Omental fat pad (tissue), 3 donors: ENCODE measurements at regions not wholly inside any gene's neighbourhood (a gene's known extent, or its start where the extent isn't known, plus 50 kb on each side); places are given as distances from the start of the nearest gene placed in this dataset.
"Not testable (repeated sequence)": the region's sequence is repeated elsewhere in the genome, so short reads cannot be mapped to it uniquely, and the experiment has no call there.

Experiments
- ATAC-seq: fragments of 150-250 bp; one replicate; pipeline ENCODE4 v1.9.1; 2016; ENCODE audit warnings: mild to moderate bottlenecking, moderate library complexity; ENCODE audit not compliant: low FRiP score
- DNase-seq: peaks from one replicate; pipeline ENCODE4 v3.0.0-alpha.2; 2019; ENCODE audit warnings: low spot score
- TF ChIP-seq, protein P1 (sequence below), 3 donors: fragments of 450-650 bp; IDR thresholded peaks; one replicate each; pipeline ENCODE4 v1.5.1; 2016 to 2017; ENCODE audit warnings: antibody characterized with exemption in 3 of 3, mild to moderate bottlenecking in 3 of 3, moderate library complexity in 2 of 3

GRCh38 chr22:22369964-22370270, 125.3 kb downstream of the VPREB1 start:
- TF ChIP-seq, protein P1, sequence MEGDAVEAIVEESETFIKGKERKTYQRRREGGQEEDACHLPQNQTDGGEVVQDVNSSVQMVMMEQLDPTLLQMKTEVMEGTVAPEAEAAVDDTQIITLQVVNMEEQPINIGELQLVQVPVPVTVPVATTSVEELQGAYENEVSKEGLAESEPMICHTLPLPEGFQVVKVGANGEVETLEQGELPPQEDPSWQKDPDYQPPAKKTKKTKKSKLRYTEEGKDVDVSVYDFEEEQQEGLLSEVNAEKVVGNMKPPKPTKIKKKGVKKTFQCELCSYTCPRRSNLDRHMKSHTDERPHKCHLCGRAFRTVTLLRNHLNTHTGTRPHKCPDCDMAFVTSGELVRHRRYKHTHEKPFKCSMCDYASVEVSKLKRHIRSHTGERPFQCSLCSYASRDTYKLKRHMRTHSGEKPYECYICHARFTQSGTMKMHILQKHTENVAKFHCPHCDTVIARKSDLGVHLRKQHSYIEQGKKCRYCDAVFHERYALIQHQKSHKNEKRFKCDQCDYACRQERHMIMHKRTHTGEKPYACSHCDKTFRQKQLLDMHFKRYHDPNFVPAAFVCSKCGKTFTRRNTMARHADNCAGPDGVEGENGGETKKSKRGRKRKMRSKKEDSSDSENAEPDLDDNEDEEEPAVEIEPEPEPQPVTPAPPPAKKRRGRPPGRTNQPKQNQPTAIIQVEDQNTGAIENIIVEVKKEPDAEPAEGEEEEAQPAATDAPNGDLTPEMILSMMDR (IDR thresholded peaks at IDR 0.05): no peak
- no peak for DNase-seq
- no peak for ATAC-seq

DNA sequence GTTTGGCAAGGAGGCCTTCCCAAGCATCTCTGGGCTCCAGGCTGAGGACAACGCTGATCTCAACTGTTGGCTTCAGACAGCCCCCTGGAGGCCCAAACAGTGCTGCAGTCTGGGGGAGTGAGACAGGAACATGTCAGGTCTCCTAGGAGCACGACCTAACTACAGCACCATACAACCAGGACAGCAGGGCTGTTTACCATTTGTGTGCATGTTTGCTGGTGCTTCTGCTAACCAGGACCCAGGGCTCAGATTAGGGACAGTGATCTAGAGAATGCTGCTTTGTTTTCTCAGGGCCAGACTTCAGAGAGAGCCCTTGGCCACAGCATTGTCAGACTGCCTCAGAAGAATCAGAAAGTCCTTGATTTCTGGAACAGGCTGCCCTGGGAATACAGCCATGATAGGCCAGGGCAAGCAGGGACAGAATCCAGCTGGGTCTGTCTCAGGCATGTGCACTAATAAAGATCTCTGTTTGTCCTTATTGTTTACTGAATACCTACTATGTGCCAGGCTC, 126.5 kb downstream of the VPREB1 start:
- DNase-seq (no peak), ATAC-seq (no peak)
- TF ChIP-seq, protein P1 (IDR thresholded peaks at IDR 0.05): no peak

- no peak for ATAC-seq
- TF ChIP-seq, protein P1 (IDR thresholded peaks at IDR 0.05): no peak
- no peak for DNase-seq
Measured at GRCh38 chr22:22372086-22372485, 127.5 kb downstream of the VPREB1 start.

DNA sequence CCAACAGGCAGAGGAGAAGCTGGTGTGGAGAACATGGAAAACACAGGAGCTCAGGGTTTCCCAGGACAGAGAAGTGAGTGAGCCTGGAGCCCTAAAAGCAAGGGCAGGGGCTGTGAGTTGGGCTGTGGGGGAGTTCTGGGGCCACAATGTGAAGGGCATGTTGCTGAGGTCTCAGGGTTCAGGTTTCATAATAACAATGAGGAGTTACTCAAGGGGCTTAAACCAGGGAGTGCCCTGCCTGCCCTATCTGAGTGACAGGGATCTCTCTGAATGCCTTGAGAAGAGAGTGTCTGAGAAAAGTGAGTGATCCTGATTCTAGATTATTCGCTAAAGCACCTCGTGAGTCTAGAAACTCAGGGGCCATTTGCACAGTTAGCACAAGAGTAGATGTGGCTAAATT, 129.6 kb downstream of the VPREB1 start:
- TF ChIP-seq, protein P1 (IDR thresholded peaks at IDR 0.05): no peak
- ATAC-seq: no peak
- DNase-seq: no peak

- no peak for ATAC-seq
Measured at GRCh38 chr22:22374579-22374978, 130.0 kb downstream of the VPREB1 start.

GRCh38 chr22:22375576-22376351, 131.2 kb downstream of the VPREB1 start:
- TF ChIP-seq, protein P1 (IDR thresholded peaks at IDR 0.05): no peak
- ATAC-seq: no peak
- no peak for DNase-seq

More at GRCh38 chr22:22374579-22374978, 130.0 kb downstream of the VPREB1 start:
- DNase-seq: no peak
- TF ChIP-seq, protein P1 (IDR thresholded peaks at IDR 0.05): no peak

- TF ChIP-seq, protein P1 (IDR thresholded peaks at IDR 0.05): no peak
- DNase-seq (no peak), ATAC-seq (no peak)
Measured at GRCh38 chr22:22376352-22376706, 131.7 kb downstream of the VPREB1 start.

DNA sequence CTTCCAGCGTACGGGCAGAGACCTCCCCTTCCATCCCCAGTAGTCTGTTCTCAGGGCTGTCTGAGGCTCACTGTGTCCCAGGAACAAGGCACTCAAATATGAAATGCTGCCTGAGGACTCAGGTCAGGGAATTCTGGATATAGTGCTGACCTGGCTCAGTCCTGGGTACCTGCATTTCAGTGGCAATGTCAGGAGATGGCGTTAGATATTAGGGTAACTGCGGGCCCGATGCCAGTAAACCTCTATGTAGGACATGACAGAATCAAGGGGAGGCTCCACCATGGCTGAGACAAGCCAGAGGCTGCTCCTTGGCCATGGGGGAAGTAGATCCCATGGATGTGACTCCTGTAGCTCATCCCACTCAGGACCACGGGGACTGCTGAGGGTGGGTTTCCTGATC, 131.7 kb downstream of the ZNF280B start:
- not testable (repeated sequence) for ATAC-seq, DNase-seq
